Progenitor cell of endocrine pancreas (in vitro differentiated cells): ENCODE measurements at regions not wholly inside any gene's neighbourhood (a gene's known extent, or its start where the extent isn't known, plus 50 kb on each side); places are given as distances from the start of the nearest gene placed in this dataset.

Experiments
- DNase-seq: peaks from one replicate; pipeline ENCODE4 v3.0.0; 2021; ENCODE audit warnings: low spot score; ENCODE audit not compliant: unreplicated experiment
- H3K27ac Mint-ChIP-seq: 2 replicates; pipeline ENCODE4 v1.8.0; 2021; ENCODE audit warnings: mild to moderate bottlenecking, moderate library complexity, mixed read lengths
- H3K27me3 Mint-ChIP-seq: 2 replicates; pipeline ENCODE4 v1.8.0; 2021; ENCODE audit warnings: mixed read lengths
- H3K36me3 Mint-ChIP-seq: 2 replicates; pipeline ENCODE4 v1.8.0; 2022; ENCODE audit warnings: mixed read lengths; ENCODE audit not compliant: insufficient read depth
- H3K4me1 Mint-ChIP-seq: 2 replicates; pipeline ENCODE4 v1.8.0; 2021; ENCODE audit warnings: low read depth, mixed read lengths
- H3K4me3 Mint-ChIP-seq: 2 replicates; pipeline ENCODE4 v1.8.0; 2021; ENCODE audit warnings: low read depth, mild to moderate bottlenecking, moderate library complexity, mixed read lengths
- H3K9me3 Mint-ChIP-seq: 2 replicates; pipeline ENCODE4 v1.8.0; 2021; ENCODE audit warnings: low read depth, mixed read lengths
- TF ChIP-seq, protein P1 (sequence below): fragments of 200-600 bp; sonication (generic); IDR thresholded peaks from one replicate; pipeline ENCODE4 v1.5.0; 2021; ENCODE audit warnings: antibody characterized with exemption, mild to moderate bottlenecking; ENCODE audit not compliant: unreplicated experiment

GRCh38 chr4:56184214-56184613 lies 203.1 kb downstream of the AASDH start:
- Mint-ChIP-seq H3K9me3 (no peaks in the 10 kb centered on the region), H3K4me1 (peaks cover 13% of the 10 kb centered on the region), H3K4me3 (no peak overlapping the region), H3K27me3 (no peaks in the 10 kb centered on the region), H3K36me3 (peaks cover 33% of the 10 kb centered on the region), H3K27ac (no peak overlapping the region)
- TF ChIP-seq, protein P1, sequence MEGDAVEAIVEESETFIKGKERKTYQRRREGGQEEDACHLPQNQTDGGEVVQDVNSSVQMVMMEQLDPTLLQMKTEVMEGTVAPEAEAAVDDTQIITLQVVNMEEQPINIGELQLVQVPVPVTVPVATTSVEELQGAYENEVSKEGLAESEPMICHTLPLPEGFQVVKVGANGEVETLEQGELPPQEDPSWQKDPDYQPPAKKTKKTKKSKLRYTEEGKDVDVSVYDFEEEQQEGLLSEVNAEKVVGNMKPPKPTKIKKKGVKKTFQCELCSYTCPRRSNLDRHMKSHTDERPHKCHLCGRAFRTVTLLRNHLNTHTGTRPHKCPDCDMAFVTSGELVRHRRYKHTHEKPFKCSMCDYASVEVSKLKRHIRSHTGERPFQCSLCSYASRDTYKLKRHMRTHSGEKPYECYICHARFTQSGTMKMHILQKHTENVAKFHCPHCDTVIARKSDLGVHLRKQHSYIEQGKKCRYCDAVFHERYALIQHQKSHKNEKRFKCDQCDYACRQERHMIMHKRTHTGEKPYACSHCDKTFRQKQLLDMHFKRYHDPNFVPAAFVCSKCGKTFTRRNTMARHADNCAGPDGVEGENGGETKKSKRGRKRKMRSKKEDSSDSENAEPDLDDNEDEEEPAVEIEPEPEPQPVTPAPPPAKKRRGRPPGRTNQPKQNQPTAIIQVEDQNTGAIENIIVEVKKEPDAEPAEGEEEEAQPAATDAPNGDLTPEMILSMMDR: no peak
- no peak for DNase-seq

GRCh38 chr4:56183344-56183959 lies 203.8 kb downstream of the AASDH start:
- DNase-seq: no peak
- peaks cover 36% of the 10 kb centered on the region for H3K36me3 Mint-ChIP-seq
- TF ChIP-seq, protein P1: no peak
- H3K9me3 Mint-ChIP-seq: no peaks in the 10 kb centered on the region
- no peak overlapping the region for H3K4me3 Mint-ChIP-seq
- peak overlapping the region; percentile 5 for H3K27ac Mint-ChIP-seq
- H3K27me3 Mint-ChIP-seq: no peaks in the 10 kb centered on the region
- peaks cover 13% of the 10 kb centered on the region for H3K4me1 Mint-ChIP-seq

GRCh38 chr4:56182356-56182755 lies 204.9 kb downstream of the AASDH start:
- DNase-seq: no peak
- H3K27ac Mint-ChIP-seq: peak overlapping the region; percentile 39
- no peaks in the 10 kb centered on the region for H3K27me3 Mint-ChIP-seq
- peaks cover 38% of the 10 kb centered on the region for H3K36me3 Mint-ChIP-seq
- H3K4me1 Mint-ChIP-seq: peaks cover 11% of the 10 kb centered on the region
- TF ChIP-seq, protein P1: no peak
- no peak overlapping the region for H3K4me3 Mint-ChIP-seq
- peaks cover 2% of the 10 kb centered on the region for H3K9me3 Mint-ChIP-seq

GRCh38 chr4:56181140-56181953 lies 205.9 kb downstream of the AASDH start:
- H3K27ac Mint-ChIP-seq: peak overlapping the region; percentile 43
- no peak for DNase-seq
- peaks cover 47% of the 10 kb centered on the region for H3K36me3 Mint-ChIP-seq
- peaks cover 7% of the 10 kb centered on the region for H3K9me3 Mint-ChIP-seq
- H3K4me1 Mint-ChIP-seq: peaks cover 6% of the 10 kb centered on the region
- no peaks in the 10 kb centered on the region for H3K27me3 Mint-ChIP-seq
- H3K4me3 Mint-ChIP-seq: no peak overlapping the region
- TF ChIP-seq, protein P1: no peak

DNA sequence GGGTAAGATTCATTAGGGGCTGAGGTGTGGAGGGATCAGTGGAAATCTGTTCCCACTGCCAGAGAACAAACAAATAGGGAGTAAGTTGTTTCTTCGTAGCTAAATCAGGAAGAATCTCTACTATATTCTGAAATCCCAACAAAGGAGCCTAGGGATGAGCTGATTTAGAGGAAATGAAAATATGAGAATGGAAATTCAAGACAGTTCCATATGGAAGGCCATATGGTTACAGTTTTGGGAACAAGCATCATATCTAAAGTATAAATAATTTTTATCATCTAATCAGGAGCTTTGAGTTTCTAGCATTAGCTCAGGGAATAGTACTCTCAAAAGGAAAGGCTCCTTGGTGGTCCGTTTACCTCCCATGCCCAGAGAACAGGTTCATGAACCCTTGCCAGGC lies 218.2 kb downstream of the AASDH start:
- DNase-seq: no peak
- Mint-ChIP-seq H3K4me1 (peaks cover 19% of the 10 kb centered on the region), H3K27me3 (no peaks in the 10 kb centered on the region), H3K36me3 (peaks cover 32% of the 10 kb centered on the region), H3K27ac (no peak overlapping the region), H3K4me3 (no peak overlapping the region), H3K9me3 (peaks cover 10% of the 10 kb centered on the region)
- TF ChIP-seq, protein P1: no peak
